Stimulated activated CD8-positive, alpha-beta memory T cell treated with anti-CD3 and anti-CD28 coated beads, Interleukin-7, amount 100 ng/mL, for 48 hours (primary cell): ENCODE measurements at regions not wholly inside any gene's neighbourhood (a gene's known extent, or its start where the extent isn't known, plus 50 kb on each side); places are given as distances from the start of the nearest gene placed in this dataset.
"Not testable (repeated sequence)": the region's sequence is repeated elsewhere in the genome, so short reads cannot be mapped to it uniquely, and the experiment has no call there.

Experiments
- DNase-seq, 2 donors: peaks; one replicate each; pipeline ENCODE4 v3.0.0-alpha.2; 2020; ENCODE audit warnings: low read depth in 1 of 2; ENCODE audit errors: extremely low read depth in 1 of 2

GRCh38 chr7:155942226-155942950 is 130.1 kb upstream of the SHH start:
- DNase-seq: no peak

GRCh38 chr7:155941688-155942087 is 129.4 kb upstream of the SHH start:
- DNase-seq: no peak

- no peak for DNase-seq
Measured at GRCh38 chr7:155939350-155939749, 127.1 kb upstream of the SHH start.

GRCh38 chr7:155938129-155938528 is 125.9 kb upstream of the SHH start:
- DNase-seq: no peak

DNA sequence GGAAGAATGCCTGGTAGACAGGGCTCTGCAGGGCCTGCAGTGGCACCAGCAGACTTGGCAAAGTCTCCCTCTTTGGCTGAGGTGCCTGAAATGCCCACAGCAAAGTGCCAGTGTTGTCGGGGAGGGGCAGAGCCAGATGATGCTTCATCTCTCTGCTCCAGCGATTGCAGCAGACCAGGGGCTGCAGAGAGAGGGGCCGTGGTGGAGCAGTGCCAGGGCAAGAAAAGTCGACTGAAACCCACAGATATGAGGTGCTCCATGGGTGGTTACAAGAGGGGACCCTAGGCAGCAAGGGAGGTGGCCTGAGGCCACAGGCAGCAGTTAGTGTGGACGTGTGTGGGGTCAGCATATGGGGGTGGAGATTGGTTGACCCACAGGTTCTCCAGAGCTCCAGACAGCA is 123.5 kb upstream of the SHH start:
- DNase-seq: no peak

GRCh38 chr7:155935005-155935557 is 122.8 kb upstream of the SHH start:
- no peak for DNase-seq

- DNase-seq: not testable (repeated sequence)
Measured at GRCh38 chr7:155932324-155932723, 120.1 kb upstream of the SHH start.

- DNase-seq: no peak
Measured at GRCh38 chr7:155931396-155932085, 119.3 kb upstream of the SHH start.

DNA sequence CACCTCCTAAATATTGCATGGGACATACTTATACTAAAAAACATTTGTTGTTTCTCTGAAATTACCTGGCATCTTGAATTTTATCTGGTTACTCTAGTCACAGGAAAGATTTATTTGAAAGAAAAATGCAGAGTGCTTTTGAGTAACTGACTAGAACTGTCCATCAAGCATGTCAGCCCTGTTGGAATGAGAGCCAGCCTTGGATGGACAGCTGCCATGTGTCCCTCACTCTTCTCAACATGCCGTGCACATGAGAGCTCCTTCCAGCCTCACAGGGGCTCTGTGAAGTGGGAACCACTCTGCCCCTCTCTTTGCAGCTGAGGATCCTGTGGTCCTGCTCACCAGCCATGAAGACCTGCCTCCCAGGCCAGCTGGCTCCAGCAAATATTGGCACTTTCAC is 118.3 kb upstream of the SHH start:
- DNase-seq: no peak

DNA sequence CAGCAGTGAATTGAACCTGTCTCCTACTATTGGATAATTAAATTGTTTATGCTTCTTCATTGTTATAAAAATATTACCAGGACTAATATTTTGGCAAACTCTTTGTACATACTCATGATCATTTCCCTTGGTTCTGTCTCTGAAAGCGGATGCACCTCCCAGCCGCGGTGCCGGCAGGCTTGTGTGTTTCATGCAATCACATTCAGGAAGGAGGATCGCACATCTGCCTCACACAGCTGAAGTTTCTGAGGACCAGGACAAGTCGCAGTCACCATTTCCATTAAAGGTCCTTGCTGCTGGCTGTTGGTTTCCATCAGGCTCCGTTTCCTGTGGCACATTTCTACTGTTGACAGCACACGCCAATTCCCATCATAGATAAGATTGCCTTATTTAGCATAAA is 117.8 kb upstream of the SHH start:
- no peak for DNase-seq

- no peak for DNase-seq
Measured at GRCh38 chr7:155928583-155928982, 116.3 kb upstream of the SHH start.

DNA sequence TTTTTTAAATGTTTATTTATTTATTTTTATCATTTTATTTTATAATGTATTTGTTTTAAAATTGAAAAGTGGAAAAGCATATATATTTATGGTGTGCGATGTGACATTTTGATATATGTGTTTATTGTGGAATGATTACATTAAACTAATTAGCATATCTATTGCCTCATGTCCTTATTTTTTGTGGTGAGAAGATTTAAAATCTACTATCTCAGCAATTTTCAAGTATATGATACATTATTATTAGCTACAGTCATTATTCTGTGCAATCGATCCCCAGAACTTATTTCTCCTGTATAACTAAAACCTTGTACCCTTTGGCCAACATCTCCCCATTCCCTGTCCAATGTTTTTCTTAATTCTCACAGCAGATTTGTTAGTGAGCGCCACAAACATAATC is 115.6 kb upstream of the SHH start:
- DNase-seq: no peak

DNA sequence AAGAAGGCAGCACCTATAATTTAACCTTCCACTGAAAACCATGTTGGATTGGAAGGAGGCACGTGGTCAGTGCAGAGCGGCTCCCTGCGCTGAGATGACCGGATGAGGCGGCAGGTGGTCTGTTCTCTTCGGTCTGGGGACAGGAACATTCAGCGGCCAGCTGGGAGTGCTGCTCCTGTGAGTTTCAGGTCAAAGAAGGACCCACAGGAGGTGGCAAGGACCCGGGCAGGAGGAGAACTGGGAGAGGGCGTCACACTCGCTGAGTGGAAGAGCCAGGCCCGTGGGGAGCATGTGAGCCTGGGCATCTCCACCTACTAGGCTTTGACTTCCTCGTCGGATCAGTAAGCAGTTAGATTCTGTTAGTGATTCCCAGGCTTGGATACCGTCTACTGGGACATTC is 113.4 kb upstream of the SHH start:
- no peak for DNase-seq

DNA sequence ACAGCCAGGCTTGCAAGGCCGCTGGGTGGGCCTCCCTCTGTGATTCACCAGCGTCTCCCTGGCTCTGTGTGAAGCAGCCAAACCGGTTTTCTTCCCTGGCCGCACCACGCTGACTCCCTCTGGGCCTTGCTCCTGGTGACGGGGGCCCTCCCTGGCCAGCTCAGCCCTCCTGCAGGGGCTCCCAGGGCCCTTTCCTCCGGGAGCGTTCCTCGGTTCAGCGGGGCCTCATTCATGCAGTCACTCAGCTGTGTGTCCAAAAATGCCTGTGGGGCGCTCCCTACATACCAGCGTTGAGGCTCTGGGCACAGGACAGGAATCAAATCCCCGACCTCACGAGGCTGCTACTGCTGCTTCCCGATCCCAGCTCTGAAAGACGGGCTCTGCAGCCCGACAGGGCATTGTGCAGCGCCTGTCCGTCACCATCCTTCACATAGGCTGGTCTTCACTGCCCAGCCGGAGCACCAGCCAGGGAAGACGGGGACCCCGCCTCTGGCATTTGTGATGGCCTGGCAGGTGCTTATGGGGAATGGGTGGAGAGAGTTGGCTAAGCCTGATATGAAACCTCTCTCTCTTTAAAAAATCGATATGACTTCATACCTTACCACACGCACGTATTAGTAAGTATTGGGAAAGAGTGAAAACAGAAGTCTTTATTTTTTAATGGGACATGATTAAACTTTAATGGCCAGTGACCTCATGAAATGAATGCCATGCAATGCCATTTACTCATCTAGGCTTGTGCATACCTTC is 110.0 kb upstream of the SHH start:
- no peak for DNase-seq

- no peak for DNase-seq
Measured at GRCh38 chr7:155921804-155922066, 109.5 kb upstream of the SHH start.

GRCh38 chr7:155921086-155921803 is 109.0 kb upstream of the SHH start:
- no peak for DNase-seq

- DNase-seq: no peak
Measured at GRCh38 chr7:155920068-155920461, 107.8 kb upstream of the SHH start.

GRCh38 chr7:155919391-155920067 is 107.3 kb upstream of the SHH start:
- no peak for DNase-seq

DNA sequence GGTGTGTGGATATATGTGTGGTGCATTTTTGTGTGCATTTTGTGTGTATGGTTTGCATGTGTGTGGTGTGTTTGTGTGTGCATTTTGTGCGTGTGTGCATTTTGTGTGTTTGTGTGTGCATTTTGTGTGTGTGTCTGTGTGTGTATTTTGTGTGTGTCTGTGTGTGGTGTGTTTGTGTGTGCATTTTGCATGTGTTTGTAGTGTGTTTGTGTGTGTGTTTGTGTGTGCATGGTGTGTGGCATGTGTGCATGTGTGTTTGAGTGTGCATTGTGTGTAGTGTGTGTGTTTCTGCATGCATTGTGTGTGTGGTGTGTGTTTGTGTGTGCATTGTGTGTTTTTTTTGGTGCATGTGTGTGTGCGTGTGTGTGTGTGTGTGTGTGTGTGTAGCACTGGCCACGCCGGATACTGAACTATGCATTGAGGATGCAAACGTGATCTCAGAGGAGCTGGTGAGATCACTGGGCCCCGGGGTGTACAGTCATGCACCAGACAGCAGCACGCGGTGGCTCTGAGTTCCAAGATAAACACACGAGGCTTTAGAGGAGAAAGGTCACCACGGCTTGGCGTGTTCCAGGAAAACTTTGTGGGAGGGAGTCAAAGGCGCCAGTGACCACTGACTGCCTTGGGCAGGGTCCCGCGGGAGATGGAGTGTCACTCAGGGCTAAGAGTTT is 106.6 kb upstream of the SHH start:
- DNase-seq: no peak

DNA sequence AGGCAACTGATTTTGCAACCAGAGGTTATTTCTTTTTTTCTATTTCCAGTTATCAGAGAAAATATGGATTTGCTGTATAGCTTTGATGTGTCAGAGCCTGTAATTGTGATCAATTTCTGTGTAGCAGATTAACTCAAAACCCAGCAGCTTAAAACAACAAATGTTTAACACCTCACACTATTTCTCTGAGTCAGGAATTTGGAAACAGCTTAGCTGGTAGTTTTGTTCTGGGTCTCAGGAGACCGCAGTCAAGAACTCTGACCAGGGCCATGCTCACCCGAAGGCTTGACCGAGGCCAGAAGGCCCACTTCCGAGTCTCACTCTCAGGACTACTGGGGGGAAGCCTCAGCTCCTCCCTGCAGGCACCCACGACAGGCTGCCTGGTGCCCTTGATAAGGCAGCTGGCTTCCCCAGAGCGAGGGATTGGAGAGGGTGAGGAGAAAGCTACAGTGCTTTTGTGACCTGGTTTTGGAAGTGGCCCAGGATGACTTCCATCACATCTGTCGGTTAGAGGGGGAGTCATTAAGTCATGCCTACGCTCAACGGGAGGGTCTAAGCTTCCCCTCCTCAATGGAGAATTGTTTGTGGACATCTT is 105.7 kb upstream of the SHH start:
- no peak for DNase-seq
